Neuronal stem cell (in vitro differentiated cells): ENCODE measurements at regions not wholly inside any gene's neighbourhood (a gene's known extent, or its start where the extent isn't known, plus 50 kb on each side); places are given as distances from the start of the nearest gene placed in this dataset.

ENCODE experiments used
- DNase-seq: peaks from one replicate; pipeline ENCODE4 v3.0.0-alpha.2; 2013; ENCODE audit warnings: low spot score
- H2AFZ ChIP-seq: one replicate; pipeline ENCODE4 v1.6.1; 2013; ENCODE audit warnings: mild to moderate bottlenecking, low read length, inconsistent platforms
- H2AK5ac ChIP-seq: 2 replicates; pipeline ENCODE4 v1.6.1; 2013; ENCODE audit warnings: low read depth, mild to moderate bottlenecking, inconsistent platforms, low read length, moderate library complexity, mixed read lengths
- H2BK120ac ChIP-seq: 2 replicates; pipeline ENCODE4 v1.6.1; 2013; ENCODE audit warnings: low read depth, mild to moderate bottlenecking, inconsistent platforms, low read length, moderate library complexity, mixed read lengths
- H2BK12ac ChIP-seq: one replicate; pipeline ENCODE4 v1.6.1; 2013; ENCODE audit warnings: low read length, inconsistent platforms
- H2BK15ac ChIP-seq: 2 replicates; pipeline ENCODE4 v1.6.1; 2013; ENCODE audit warnings: mild to moderate bottlenecking, low read length, inconsistent platforms, mixed read lengths
- H2BK5ac ChIP-seq: one replicate; pipeline ENCODE4 v1.6.1; 2013; ENCODE audit warnings: inconsistent platforms, mild to moderate bottlenecking, low read length, moderate library complexity
- H3K14ac ChIP-seq: one replicate; pipeline ENCODE4 v1.6.1; 2013; ENCODE audit warnings: low read length, inconsistent platforms
- H3K18ac ChIP-seq: 2 replicates; pipeline ENCODE4 v1.6.1; 2013; ENCODE audit warnings: low read length, inconsistent platforms
- H3K23ac ChIP-seq: 2 replicates; pipeline ENCODE4 v1.6.1; 2013; ENCODE audit warnings: low read depth, mild to moderate bottlenecking, mixed read lengths, low read length, inconsistent platforms; ENCODE audit not compliant: poor library complexity
- H3K27ac ChIP-seq: replicated peaks from 3 replicates; pipeline ENCODE4 v1.5.1; 2013; ENCODE audit warnings: low read length, inconsistent platforms
- H3K27me3 ChIP-seq, 3 experiments: 2 replicates each; pipeline ENCODE4 v1.6.1; 2013; ENCODE audit warnings: low read length in 3 of 3, mild to moderate bottlenecking in 2 of 3, inconsistent platforms in 1 of 3, low read depth in 1 of 3, mixed read lengths in 1 of 3, moderate library complexity in 1 of 3; ENCODE audit not compliant: control insufficient read depth in 3 of 3, insufficient read depth in 3 of 3
- H3K36me3 ChIP-seq, 2 donors: replicated peaks in 1 of 2; 2 replicates each; pipeline ENCODE4 v1.6.1; 2013; ENCODE audit warnings: low read length in 2 of 2; ENCODE audit not compliant: control insufficient read depth in 2 of 2, insufficient read depth in 2 of 2
- H3K4ac ChIP-seq: 2 replicates; pipeline ENCODE4 v1.6.1; 2013; ENCODE audit warnings: inconsistent platforms, mild to moderate bottlenecking, low read length, moderate library complexity
- H3K4me1 ChIP-seq, 2 donors: 1 replicate in 1 of 2; 2 replicates in 1 of 2; pipeline ENCODE4 v1.6.1; 2013; ENCODE audit warnings: low read length in 2 of 2, low read depth in 1 of 2; ENCODE audit not compliant: control insufficient read depth in 2 of 2, insufficient read depth in 1 of 2
- H3K4me2 ChIP-seq: one replicate; pipeline ENCODE4 v1.6.1; 2013; ENCODE audit warnings: mild to moderate bottlenecking, low read length, inconsistent platforms; ENCODE audit not compliant: insufficient read depth, poor library complexity, severe bottlenecking
- H3K4me3 ChIP-seq, 2 donors: 2 replicates each; pipeline ENCODE4 v1.5.1; 2013; ENCODE audit warnings: low read length in 2 of 2, mild to moderate bottlenecking in 2 of 2, inconsistent platforms in 1 of 2, moderate library complexity in 1 of 2
- H3K79me1 ChIP-seq: one replicate; pipeline ENCODE4 v1.6.1; 2013; ENCODE audit warnings: low read depth, mild to moderate bottlenecking, inconsistent platforms, low read length, moderate library complexity
- H3K9ac ChIP-seq: one replicate; pipeline ENCODE4 v1.6.1; 2013; ENCODE audit warnings: mild to moderate bottlenecking, low read depth, low read length, inconsistent platforms; ENCODE audit not compliant: poor library complexity
- H3K9me3 ChIP-seq, 2 donors: replicated peaks in 1 of 2; 2 replicates each; pipeline versions ENCODE3 to v1.6.1; 2013; ENCODE audit warnings: low read length in 2 of 2, mild to moderate bottlenecking in 2 of 2, inconsistent platforms in 1 of 2, low read depth in 1 of 2, mixed read lengths in 1 of 2, moderate library complexity in 1 of 2; ENCODE audit not compliant: control insufficient read depth in 2 of 2, insufficient read depth in 1 of 2
- H4K8ac ChIP-seq: one replicate; pipeline ENCODE4 v1.6.1; 2013; ENCODE audit warnings: low read depth, mild to moderate bottlenecking, inconsistent platforms, low read length, moderate library complexity
- H4K91ac ChIP-seq: one replicate; pipeline ENCODE4 v1.6.1; 2013; ENCODE audit warnings: low read length, low read depth, mild to moderate bottlenecking, inconsistent platforms; ENCODE audit not compliant: poor library complexity
- WGBS, 2 donors: extraction: QIAGEN DNeasy Blood & Tissue Kit; methylation state at CpG; one replicate each; pipeline ENCODE4 v1.1.7; 2013; ENCODE audit warnings: missing lambda C conversion rate in 2 of 2, mixed read lengths in 1 of 2; ENCODE audit not compliant: insufficient read length in 2 of 2, insufficient replicate concordance in 1 of 2; ENCODE audit errors: extremely low coverage in 2 of 2; 5-methylcytosine and 5-hydroxymethylcytosine counted together

- no peak overlapping the region for H3K4me3 ChIP-seq
- H3K27ac ChIP-seq: no peak overlapping the region
- no peak overlapping the region for H2AK5ac ChIP-seq
- no peak overlapping the region for H3K23ac ChIP-seq
- no peak overlapping the region for H4K8ac ChIP-seq
- H2BK12ac ChIP-seq: no peak overlapping the region
- no peaks in the 10 kb centered on the region for H3K36me3 ChIP-seq
- H4K91ac ChIP-seq: no peak overlapping the region
- no peaks in the 10 kb centered on the region for H3K9me3 ChIP-seq
- H3K4ac ChIP-seq: no peak overlapping the region
- no peak overlapping the region for H2BK5ac ChIP-seq
- no peak overlapping the region for H3K9ac ChIP-seq
- H3K4me1 ChIP-seq: peaks cover 23 to 39% of the 10 kb centered on the region in 2 donors
- H3K18ac ChIP-seq: no peak overlapping the region
- H3K4me2 ChIP-seq: no peak overlapping the region
- H3K27me3 ChIP-seq: peaks cover 0 to 3% (median 0%) of the 10 kb centered on the region in 3 experiments
- H3K79me1 ChIP-seq: no peaks in the 10 kb centered on the region
- DNase-seq: no peak
- WGBS, 2 donors: no CpG with 5 or more reads among the region's 11 CpGs
- no peak overlapping the region for H3K14ac ChIP-seq
- H2AFZ ChIP-seq: no peak overlapping the region
- H2BK120ac ChIP-seq: no peak overlapping the region
- H2BK15ac ChIP-seq: no peak overlapping the region
These were observed 136.7 kb upstream of the GSE1 start for GRCh38 chr16:85476389-85476788.

GRCh38 chr16:85477801-85478363, 135.2 kb upstream of the GSE1 start:
- peak overlapping the region; percentile 48 for H3K18ac ChIP-seq
- no peak overlapping the region for H3K9ac ChIP-seq
- H3K36me3 ChIP-seq: no peaks in the 10 kb centered on the region
- no peak overlapping the region for H3K23ac ChIP-seq
- no peak overlapping the region for H2AFZ ChIP-seq
- no peak overlapping the region for H3K4me2 ChIP-seq
- no peak overlapping the region for H2BK5ac ChIP-seq
- H2BK15ac ChIP-seq: no peak overlapping the region
- H4K8ac ChIP-seq: no peak overlapping the region
- no peak overlapping the region for H2BK12ac ChIP-seq
- peaks cover 0 to 3% (median 0%) of the 10 kb centered on the region in 3 experiments for H3K27me3 ChIP-seq
- no peak overlapping the region for H3K27ac ChIP-seq
- H3K9me3 ChIP-seq: no peaks in the 10 kb centered on the region
- WGBS, 2 donors: no CpG with 5 or more reads among the region's 24 CpGs
- no peak overlapping the region for H2BK120ac ChIP-seq
- H4K91ac ChIP-seq: no peak overlapping the region
- no peak overlapping the region for H3K14ac ChIP-seq
- H3K4ac ChIP-seq: no peak overlapping the region
- H3K79me1 ChIP-seq: no peaks in the 10 kb centered on the region
- H3K4me1 ChIP-seq: peaks cover 23 to 35% of the 10 kb centered on the region in 2 donors
- H2AK5ac ChIP-seq: no peak overlapping the region
- H3K4me3 ChIP-seq: no peak overlapping the region
- DNase-seq: no peak

GRCh38 chr16:85479972-85480726, 133.0 kb upstream of the GSE1 start:
- no peak overlapping the region for H2BK5ac ChIP-seq
- H2AFZ ChIP-seq: no peak overlapping the region
- H3K4me2 ChIP-seq: no peak overlapping the region
- peak overlapping the region in 1 of 2 donors; percentile 14 for H3K4me3 ChIP-seq
- H2BK12ac ChIP-seq: no peak overlapping the region
- no peaks in the 10 kb centered on the region for H3K79me1 ChIP-seq
- no peaks in the 10 kb centered on the region for H3K36me3 ChIP-seq
- H3K27ac ChIP-seq: no peak overlapping the region
- H4K91ac ChIP-seq: no peak overlapping the region
- no CpG with 5 or more reads among the region's 26 CpGs for WGBS, 2 donors
- DNase-seq: no peak
- H2BK15ac ChIP-seq: peak overlapping the region; percentile 82
- H3K4me1 ChIP-seq: peaks cover 3 to 12% of the 10 kb centered on the region in 2 donors
- no peak overlapping the region for H4K8ac ChIP-seq
- H3K9ac ChIP-seq: peak overlapping the region; percentile 24
- H3K4ac ChIP-seq: no peak overlapping the region
- H2AK5ac ChIP-seq: peak overlapping the region; percentile 83
- H3K23ac ChIP-seq: peak overlapping the region; percentile 92
- H3K18ac ChIP-seq: peak overlapping the region; percentile 63
- H3K27me3 ChIP-seq: peaks cover 0 to 3% (median 0%) of the 10 kb centered on the region in 3 experiments
- peak overlapping the region; percentile 43 for H3K14ac ChIP-seq
- H3K9me3 ChIP-seq: no peaks in the 10 kb centered on the region
- no peak overlapping the region for H2BK120ac ChIP-seq

GRCh38 chr16:85480727-85481101, 132.4 kb upstream of the GSE1 start:
- H3K9ac ChIP-seq: no peak overlapping the region
- H3K4me1 ChIP-seq: peaks cover 2 to 7% of the 10 kb centered on the region in 2 donors
- H2BK12ac ChIP-seq: no peak overlapping the region
- peak overlapping the region; percentile 63 for H3K18ac ChIP-seq
- H3K14ac ChIP-seq: peak overlapping the region; percentile 43
- H2BK5ac ChIP-seq: no peak overlapping the region
- WGBS, 2 donors: no CpG with 5 or more reads among the region's 18 CpGs
- no peak overlapping the region for H3K27ac ChIP-seq
- no peak overlapping the region for H4K91ac ChIP-seq
- no peak overlapping the region for H2AFZ ChIP-seq
- no peaks in the 10 kb centered on the region for H3K36me3 ChIP-seq
- H4K8ac ChIP-seq: no peak overlapping the region
- H3K23ac ChIP-seq: peak overlapping the region; percentile 92
- H3K79me1 ChIP-seq: no peaks in the 10 kb centered on the region
- H2BK15ac ChIP-seq: peak overlapping the region; percentile 82
- H3K4me3 ChIP-seq: no peak overlapping the region
- H2AK5ac ChIP-seq: peak overlapping the region; percentile 83
- no peak overlapping the region for H3K4ac ChIP-seq
- no peak overlapping the region for H3K4me2 ChIP-seq
- DNase-seq: no peak
- no peak overlapping the region for H2BK120ac ChIP-seq
- peaks cover 0 to 3% (median 0%) of the 10 kb centered on the region in 3 experiments for H3K27me3 ChIP-seq
- no peaks in the 10 kb centered on the region for H3K9me3 ChIP-seq
